Suprapubic skin (tissue), 4 donors: ENCODE measurements at regions not wholly inside any gene's neighbourhood (a gene's known extent, or its start where the extent isn't known, plus 50 kb on each side); places are given as distances from the start of the nearest gene placed in this dataset.

Experiments used
- POLR2A ChIP-seq, 2 donors: fragments of 450-650 bp; IDR thresholded peaks; one replicate each; pipeline ENCODE4 v1.6.1; 2017; ENCODE audit warnings: antibody characterized with exemption in 2 of 2, mild to moderate bottlenecking in 2 of 2, moderate library complexity in 2 of 2
- POLR2AphosphoS5 ChIP-seq, 3 donors: sonication (generic); formaldehyde crosslinking; IDR thresholded peaks; one replicate each; pipeline ENCODE4 v1.6.1; 2017; ENCODE audit warnings: antibody characterized with exemption in 3 of 3
- TF ChIP-seq, protein P1 (sequence below), 2 donors: fragments of 200-600 bp in 1 of 2; fragments of 450-650 bp in 1 of 2; sonication (generic) in 1 of 2; IDR thresholded peaks; one replicate each; pipeline ENCODE4 v1.5.1; 2016 to 2019; ENCODE audit warnings: antibody characterized with exemption in 2 of 2, mild to moderate bottlenecking in 1 of 2, moderate library complexity in 1 of 2

DNA sequence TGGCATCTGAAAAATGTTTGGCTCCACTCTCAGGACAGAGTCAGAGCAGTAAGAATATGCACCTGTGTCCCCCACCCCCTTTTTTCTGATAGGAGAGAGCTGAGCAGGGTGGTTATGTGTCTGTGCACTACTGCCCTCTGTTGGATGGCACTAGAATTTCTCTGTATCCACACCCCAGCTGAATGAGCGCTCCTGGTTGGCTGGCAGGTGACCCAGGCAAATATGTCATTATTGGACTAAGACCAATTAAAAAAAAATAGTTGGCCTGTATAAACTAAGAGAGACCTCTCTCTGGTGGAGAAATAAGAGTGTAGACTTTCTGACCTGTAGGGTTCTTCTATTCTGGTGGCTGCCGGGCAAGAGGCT, 107.0 kb downstream of the PTCSC3 start:
- TF ChIP-seq, protein P1, sequence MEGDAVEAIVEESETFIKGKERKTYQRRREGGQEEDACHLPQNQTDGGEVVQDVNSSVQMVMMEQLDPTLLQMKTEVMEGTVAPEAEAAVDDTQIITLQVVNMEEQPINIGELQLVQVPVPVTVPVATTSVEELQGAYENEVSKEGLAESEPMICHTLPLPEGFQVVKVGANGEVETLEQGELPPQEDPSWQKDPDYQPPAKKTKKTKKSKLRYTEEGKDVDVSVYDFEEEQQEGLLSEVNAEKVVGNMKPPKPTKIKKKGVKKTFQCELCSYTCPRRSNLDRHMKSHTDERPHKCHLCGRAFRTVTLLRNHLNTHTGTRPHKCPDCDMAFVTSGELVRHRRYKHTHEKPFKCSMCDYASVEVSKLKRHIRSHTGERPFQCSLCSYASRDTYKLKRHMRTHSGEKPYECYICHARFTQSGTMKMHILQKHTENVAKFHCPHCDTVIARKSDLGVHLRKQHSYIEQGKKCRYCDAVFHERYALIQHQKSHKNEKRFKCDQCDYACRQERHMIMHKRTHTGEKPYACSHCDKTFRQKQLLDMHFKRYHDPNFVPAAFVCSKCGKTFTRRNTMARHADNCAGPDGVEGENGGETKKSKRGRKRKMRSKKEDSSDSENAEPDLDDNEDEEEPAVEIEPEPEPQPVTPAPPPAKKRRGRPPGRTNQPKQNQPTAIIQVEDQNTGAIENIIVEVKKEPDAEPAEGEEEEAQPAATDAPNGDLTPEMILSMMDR (IDR thresholded peaks at IDR 0.05), result peak in 1 of 2 donors; percentile 49
- TF ChIP-seq POLR2AphosphoS5 (IDR thresholded peaks at IDR 0.05) (no peak), POLR2A (IDR thresholded peaks at IDR 0.05) (no peak)
